PFSK-1 (cell line): ENCODE measurements at regions not wholly inside any gene's neighbourhood (a gene's known extent, or its start where the extent isn't known, plus 50 kb on each side); places are given as distances from the start of the nearest gene placed in this dataset.

Experiments
- POLR2AphosphoS5 ChIP-seq: IDR thresholded peaks from 2 replicates; pipeline ENCODE4 v1.6.1; 2012; ENCODE audit warnings: low read depth, mild to moderate bottlenecking, control low read depth, low read length, moderate library complexity
- SIN3A ChIP-seq: IDR thresholded peaks from 2 replicates; pipeline ENCODE4 v1.6.1; 2012; ENCODE audit warnings: mild to moderate bottlenecking, low read length, moderate library complexity, borderline replicate concordance; ENCODE audit not compliant: insufficient read depth
- TAF1 ChIP-seq: IDR thresholded peaks from 2 replicates; pipeline ENCODE4 v1.6.1; 2012; ENCODE audit warnings: low read length, control low read depth, borderline replicate concordance; ENCODE audit not compliant: insufficient read depth
- TF ChIP-seq, protein P1 (sequence below), 2 experiments: IDR thresholded peaks; 2 replicates each; pipeline versions ENCODE4 v1.6.1 to v1.8.0; 2011 to 2012; ENCODE audit warnings: low read depth in 2 of 2, low read length in 2 of 2, control low read depth in 1 of 2, inconsistent platforms in 1 of 2, mild to moderate bottlenecking in 1 of 2, moderate library complexity in 1 of 2; ENCODE audit not compliant: insufficient read depth in 1 of 2

DNA sequence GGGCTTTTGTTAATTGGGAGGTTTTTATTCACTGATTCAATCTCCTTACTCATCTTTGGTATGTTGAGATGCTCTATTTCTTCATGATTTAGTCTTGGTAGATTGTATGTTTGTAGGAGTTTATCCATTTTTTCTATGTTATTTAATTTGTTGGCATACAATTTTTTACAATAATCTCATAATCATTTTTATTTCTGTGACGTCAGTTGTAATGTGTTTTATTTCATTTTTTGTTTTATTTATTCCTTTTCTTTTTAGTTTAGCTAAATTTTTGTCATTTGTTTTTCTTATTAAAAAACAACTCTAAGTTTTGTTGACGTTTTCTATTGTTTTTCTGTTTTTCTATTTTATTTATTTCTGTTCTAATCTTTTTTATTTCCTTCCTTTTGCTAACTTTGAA lies 389.8 kb downstream of the HS3ST3B1 start:
- TF ChIP-seq TAF1: no peak
- TF ChIP-seq POLR2AphosphoS5: no peak
- TF ChIP-seq, protein P1, sequence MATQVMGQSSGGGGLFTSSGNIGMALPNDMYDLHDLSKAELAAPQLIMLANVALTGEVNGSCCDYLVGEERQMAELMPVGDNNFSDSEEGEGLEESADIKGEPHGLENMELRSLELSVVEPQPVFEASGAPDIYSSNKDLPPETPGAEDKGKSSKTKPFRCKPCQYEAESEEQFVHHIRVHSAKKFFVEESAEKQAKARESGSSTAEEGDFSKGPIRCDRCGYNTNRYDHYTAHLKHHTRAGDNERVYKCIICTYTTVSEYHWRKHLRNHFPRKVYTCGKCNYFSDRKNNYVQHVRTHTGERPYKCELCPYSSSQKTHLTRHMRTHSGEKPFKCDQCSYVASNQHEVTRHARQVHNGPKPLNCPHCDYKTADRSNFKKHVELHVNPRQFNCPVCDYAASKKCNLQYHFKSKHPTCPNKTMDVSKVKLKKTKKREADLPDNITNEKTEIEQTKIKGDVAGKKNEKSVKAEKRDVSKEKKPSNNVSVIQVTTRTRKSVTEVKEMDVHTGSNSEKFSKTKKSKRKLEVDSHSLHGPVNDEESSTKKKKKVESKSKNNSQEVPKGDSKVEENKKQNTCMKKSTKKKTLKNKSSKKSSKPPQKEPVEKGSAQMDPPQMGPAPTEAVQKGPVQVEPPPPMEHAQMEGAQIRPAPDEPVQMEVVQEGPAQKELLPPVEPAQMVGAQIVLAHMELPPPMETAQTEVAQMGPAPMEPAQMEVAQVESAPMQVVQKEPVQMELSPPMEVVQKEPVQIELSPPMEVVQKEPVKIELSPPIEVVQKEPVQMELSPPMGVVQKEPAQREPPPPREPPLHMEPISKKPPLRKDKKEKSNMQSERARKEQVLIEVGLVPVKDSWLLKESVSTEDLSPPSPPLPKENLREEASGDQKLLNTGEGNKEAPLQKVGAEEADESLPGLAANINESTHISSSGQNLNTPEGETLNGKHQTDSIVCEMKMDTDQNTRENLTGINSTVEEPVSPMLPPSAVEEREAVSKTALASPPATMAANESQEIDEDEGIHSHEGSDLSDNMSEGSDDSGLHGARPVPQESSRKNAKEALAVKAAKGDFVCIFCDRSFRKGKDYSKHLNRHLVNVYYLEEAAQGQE (IDR thresholded peaks at IDR 0.05; ENCODE audit: insufficient read depth in 1 of 2, low read depth in 2 of 2, low read length in 2 of 2): no peak
- no peak for TF ChIP-seq SIN3A
